ENCODE measurements at regions not wholly inside any gene's neighbourhood (a gene's known extent, or its start where the extent isn't known, plus 50 kb on each side); places are given as distances from the start of the nearest gene placed in this dataset.
A peak's percentile ranks its signal among the peaks of the same experiment; 100 is the strongest.

- FAIRE-seq (no peak), DNase-seq (no peak)
- no peaks in the 10 kb centered on the region for H3K27me3 ChIP-seq (ENCODE audit: control insufficient read depth in 3 of 3, insufficient read depth in 3 of 3, low read length in 3 of 3)
- peaks cover 0 to 12% (median 0%) of the 10 kb centered on the region in 3 donors for H3K4me1 ChIP-seq (ENCODE audit: control insufficient read depth in 3 of 3, insufficient read depth in 2 of 3, low read depth in 1 of 3, low read length in 2 of 3)
- H3K9me3 ChIP-seq (ENCODE audit: control insufficient read depth in 2 of 2, insufficient read depth in 1 of 2, low read depth in 1 of 2, low read length in 1 of 2) = peaks cover 0 to 13% of the 10 kb centered on the region in 2 donors
- peak overlapping the region in 1 of 3 donors; percentile 67 for H3K27ac ChIP-seq (ENCODE audit: low read depth in 1 of 3, low read length in 2 of 3)
- no peaks in the 10 kb centered on the region for H3K36me3 ChIP-seq (ENCODE audit: control insufficient read depth in 3 of 3, insufficient read depth in 2 of 3, low read depth in 1 of 3, low read length in 3 of 3)
- no peak overlapping the region for H3K4me3 ChIP-seq (ENCODE audit: low read depth in 1 of 3, low read length in 3 of 3)
Measured at GRCh38 chr3:34174740-34175139, 376.3 kb downstream of the PDCD6IP start.

- Histone ChIP-seq H3K27me3 (ENCODE audit: control insufficient read depth in 3 of 3, insufficient read depth in 3 of 3, low read length in 3 of 3) (no peaks in the 10 kb centered on the region), H3K9me3 (ENCODE audit: control insufficient read depth in 2 of 2, insufficient read depth in 1 of 2, low read depth in 1 of 2, low read length in 1 of 2) (peaks cover 0 to 13% of the 10 kb centered on the region in 2 donors), H3K4me1 (ENCODE audit: control insufficient read depth in 3 of 3, insufficient read depth in 2 of 3, low read depth in 1 of 3, low read length in 2 of 3) (peaks cover 0 to 12% (median 0%) of the 10 kb centered on the region in 3 donors), H3K27ac (ENCODE audit: low read depth in 1 of 3, low read length in 2 of 3) (peak overlapping the region in 1 of 3 donors; percentile 67), H3K4me3 (ENCODE audit: low read depth in 1 of 3, low read length in 3 of 3) (no peak overlapping the region), H3K36me3 (ENCODE audit: control insufficient read depth in 3 of 3, insufficient read depth in 2 of 3, low read depth in 1 of 3, low read length in 3 of 3) (no peaks in the 10 kb centered on the region)
- FAIRE-seq (no peak), DNase-seq (peak; percentile 73 to 78)
- WGBS, 3 donors = 16 to 59% (median 43%) methylated on average over 2 of the region's 2 CpGs
Measured at GRCh38 chr3:34175636-34176176, 377.3 kb downstream of the PDCD6IP start.

GRCh38 chr3:34176723-34177122 is 378.3 kb downstream of the PDCD6IP start:
- no peak overlapping the region for H3K4me3 ChIP-seq (ENCODE audit: low read depth in 1 of 3, low read length in 3 of 3)
- H3K9me3 ChIP-seq (ENCODE audit: control insufficient read depth in 2 of 2, insufficient read depth in 1 of 2, low read depth in 1 of 2, low read length in 1 of 2) = peaks cover 0 to 13% of the 10 kb centered on the region in 2 donors
- H3K27me3 ChIP-seq (ENCODE audit: control insufficient read depth in 3 of 3, insufficient read depth in 3 of 3, low read length in 3 of 3) = no peaks in the 10 kb centered on the region
- H3K27ac ChIP-seq (ENCODE audit: low read depth in 1 of 3, low read length in 2 of 3) = no peak overlapping the region
- FAIRE-seq (no peak), DNase-seq (no peak)
- peaks cover 0 to 12% (median 0%) of the 10 kb centered on the region in 3 donors for H3K4me1 ChIP-seq (ENCODE audit: control insufficient read depth in 3 of 3, insufficient read depth in 2 of 3, low read depth in 1 of 3, low read length in 2 of 3)
- H3K36me3 ChIP-seq (ENCODE audit: control insufficient read depth in 3 of 3, insufficient read depth in 2 of 3, low read depth in 1 of 3, low read length in 3 of 3) = no peaks in the 10 kb centered on the region

GRCh38 chr3:34178415-34178814 is 380.0 kb downstream of the PDCD6IP start:
- Histone ChIP-seq H3K27ac (ENCODE audit: low read depth in 1 of 3, low read length in 2 of 3) (no peak overlapping the region), H3K27me3 (ENCODE audit: control insufficient read depth in 3 of 3, insufficient read depth in 3 of 3, low read length in 3 of 3) (no peaks in the 10 kb centered on the region), H3K36me3 (ENCODE audit: control insufficient read depth in 3 of 3, insufficient read depth in 2 of 3, low read depth in 1 of 3, low read length in 3 of 3) (no peaks in the 10 kb centered on the region), H3K9me3 (ENCODE audit: control insufficient read depth in 2 of 2, insufficient read depth in 1 of 2, low read depth in 1 of 2, low read length in 1 of 2) (peaks cover 0 to 13% of the 10 kb centered on the region in 2 donors), H3K4me1 (ENCODE audit: control insufficient read depth in 3 of 3, insufficient read depth in 2 of 3, low read depth in 1 of 3, low read length in 2 of 3) (peaks cover 0 to 17% (median 0%) of the 10 kb centered on the region in 3 donors), H3K4me3 (ENCODE audit: low read depth in 1 of 3, low read length in 3 of 3) (no peak overlapping the region)
- no peak for FAIRE-seq
- DNase-seq = no peak
- WGBS, 3 donors = 83 to 88% (median 85%) methylated on average over 2 of the region's 2 CpGs

GRCh38 chr3:34179716-34180115 is 381.3 kb downstream of the PDCD6IP start:
- Histone ChIP-seq H3K4me1 (ENCODE audit: control insufficient read depth in 3 of 3, insufficient read depth in 2 of 3, low read depth in 1 of 3, low read length in 2 of 3) (peaks cover 0 to 15% (median 0%) of the 10 kb centered on the region in 3 donors), H3K27me3 (ENCODE audit: control insufficient read depth in 3 of 3, insufficient read depth in 3 of 3, low read length in 3 of 3) (no peaks in the 10 kb centered on the region), H3K4me3 (ENCODE audit: low read depth in 1 of 3, low read length in 3 of 3) (no peak overlapping the region), H3K9me3 (ENCODE audit: control insufficient read depth in 2 of 2, insufficient read depth in 1 of 2, low read depth in 1 of 2, low read length in 1 of 2) (peaks cover 0 to 5% of the 10 kb centered on the region in 2 donors), H3K27ac (ENCODE audit: low read depth in 1 of 3, low read length in 2 of 3) (no peak overlapping the region), H3K36me3 (ENCODE audit: control insufficient read depth in 3 of 3, insufficient read depth in 2 of 3, low read depth in 1 of 3, low read length in 3 of 3) (no peaks in the 10 kb centered on the region)
- DNase-seq (no peak), FAIRE-seq (no peak)

GRCh38 chr3:34180532-34180931 is 382.1 kb downstream of the PDCD6IP start:
- WGBS, 3 donors = 69 to 93% (median 81%) methylated on average over 2 of the region's 2 CpGs
- FAIRE-seq (no peak), DNase-seq (no peak)
- Histone ChIP-seq H3K4me3 (ENCODE audit: low read depth in 1 of 3, low read length in 3 of 3) (no peak overlapping the region), H3K4me1 (ENCODE audit: control insufficient read depth in 3 of 3, insufficient read depth in 2 of 3, low read depth in 1 of 3, low read length in 2 of 3) (peaks cover 0 to 14% (median 0%) of the 10 kb centered on the region in 3 donors), H3K36me3 (ENCODE audit: control insufficient read depth in 3 of 3, insufficient read depth in 2 of 3, low read depth in 1 of 3, low read length in 3 of 3) (no peaks in the 10 kb centered on the region), H3K9me3 (ENCODE audit: control insufficient read depth in 2 of 2, insufficient read depth in 1 of 2, low read depth in 1 of 2, low read length in 1 of 2) (no peaks in the 10 kb centered on the region), H3K27me3 (ENCODE audit: control insufficient read depth in 3 of 3, insufficient read depth in 3 of 3, low read length in 3 of 3) (no peaks in the 10 kb centered on the region), H3K27ac (ENCODE audit: low read depth in 1 of 3, low read length in 2 of 3) (no peak overlapping the region)

GRCh38 chr3:34183114-34183513 is 384.7 kb downstream of the PDCD6IP start:
- WGBS, 3 donors = 5 to 37% (median 13%) methylated on average over 2 of the region's 2 CpGs
- no peak for FAIRE-seq

GRCh38 chr3:34183611-34184340 is 385.3 kb downstream of the PDCD6IP start:
- Histone ChIP-seq H3K27ac (ENCODE audit: low read depth in 1 of 3, low read length in 2 of 3) (peak overlapping the region in 2 of 3 donors; percentile 46 to 52), H3K36me3 (ENCODE audit: control insufficient read depth in 3 of 3, insufficient read depth in 2 of 3, low read depth in 1 of 3, low read length in 3 of 3) (no peaks in the 10 kb centered on the region), H3K4me1 (ENCODE audit: control insufficient read depth in 3 of 3, insufficient read depth in 2 of 3, low read depth in 1 of 3, low read length in 2 of 3) (peaks cover 0 to 18% (median 0%) of the 10 kb centered on the region in 3 donors), H3K27me3 (ENCODE audit: control insufficient read depth in 3 of 3, insufficient read depth in 3 of 3, low read length in 3 of 3) (no peaks in the 10 kb centered on the region), H3K4me3 (ENCODE audit: low read depth in 1 of 3, low read length in 3 of 3) (no peak overlapping the region), H3K9me3 (ENCODE audit: control insufficient read depth in 2 of 2, insufficient read depth in 1 of 2, low read depth in 1 of 2, low read length in 1 of 2) (no peaks in the 10 kb centered on the region)
- FAIRE-seq (no peak), DNase-seq (peak in 1 of 2 donors; percentile 28)
- WGBS, 3 donors = 17 to 56% (median 28%) methylated on average over 10 of the region's 10 CpGs

More at GRCh38 chr3:34183114-34183513, 384.7 kb downstream of the PDCD6IP start:
- no peak overlapping the region for H3K27ac ChIP-seq (ENCODE audit: low read depth in 1 of 3, low read length in 2 of 3)
- no peaks in the 10 kb centered on the region for H3K27me3 ChIP-seq (ENCODE audit: control insufficient read depth in 3 of 3, insufficient read depth in 3 of 3, low read length in 3 of 3)
- no peak overlapping the region for H3K4me3 ChIP-seq (ENCODE audit: low read depth in 1 of 3, low read length in 3 of 3)
- H3K36me3 ChIP-seq (ENCODE audit: control insufficient read depth in 3 of 3, insufficient read depth in 2 of 3, low read depth in 1 of 3, low read length in 3 of 3) = no peaks in the 10 kb centered on the region
- H3K9me3 ChIP-seq (ENCODE audit: control insufficient read depth in 2 of 2, insufficient read depth in 1 of 2, low read depth in 1 of 2, low read length in 1 of 2) = no peaks in the 10 kb centered on the region
- DNase-seq = peak in 1 of 2 donors; percentile 45
- peaks cover 0 to 18% (median 0%) of the 10 kb centered on the region in 3 donors for H3K4me1 ChIP-seq (ENCODE audit: control insufficient read depth in 3 of 3, insufficient read depth in 2 of 3, low read depth in 1 of 3, low read length in 2 of 3)

All from small intestine (tissue), 7 donors.